COLO829 (cell line): ENCODE measurements at regions not wholly inside any gene's neighbourhood (a gene's known extent, or its start where the extent isn't known, plus 50 kb on each side); places are given as distances from the start of the nearest gene placed in this dataset.

Source experiments
- DNase-seq: peaks from one replicate; pipeline ENCODE4 v3.0.0; 2012; ENCODE audit warnings: low spot score

GRCh38 chr9:136597141-136597885, 51.5 kb upstream of the NOTCH1 start:
- DNase-seq = no peak

- DNase-seq = peak; percentile 81
These were observed 50.8 kb upstream of the NOTCH1 start for GRCh38 chr9:136596630-136597031.

GRCh38 chr9:136596217-136596616, 50.4 kb upstream of the NOTCH1 start:
- no peak for DNase-seq

- DNase-seq = no peak
These were observed 49.7 kb upstream of the NOTCH1 start for GRCh38 chr9:136595245-136596153.
